Mucosa of descending colon (tissue), 3 donors: ENCODE measurements at regions not wholly inside any gene's neighbourhood (a gene's known extent, or its start where the extent isn't known, plus 50 kb on each side); places are given as distances from the start of the nearest gene placed in this dataset.
"Not testable (repeated sequence)": the region's sequence is repeated elsewhere in the genome, so short reads cannot be mapped to it uniquely, and the experiment has no call there.

Source experiments
- ATAC-seq: fragments of 200-7000 bp; cut with Tn5 transposase; one replicate; pipeline ENCODE4 v1.9.1; 2020; ENCODE audit warnings: mild to moderate bottlenecking, moderate library complexity
- DNase-seq, 3 donors: peaks; one replicate each; pipeline ENCODE4 v3.0.0-alpha.2; 2020
- H3K36me3 ChIP-seq: fragments of 200-600 bp; one replicate; pipeline ENCODE4 v1.8.0; 2021; ENCODE audit warnings: low read depth, mild to moderate bottlenecking
- H3K4me1 ChIP-seq: fragments of 200-600 bp; one replicate; pipeline ENCODE4 v1.8.0; 2021; ENCODE audit warnings: low read depth, mild to moderate bottlenecking
- H3K4me3 ChIP-seq: fragments of 200-600 bp; one replicate; pipeline ENCODE4 v1.8.0; 2021; ENCODE audit warnings: mild to moderate bottlenecking
- H3K9me3 ChIP-seq: fragments of 200-600 bp; one replicate; pipeline ENCODE4 v1.8.0; 2021; ENCODE audit warnings: mild to moderate bottlenecking
- intact Hi-C, 2 donors: fragments of 100-400 bp; cut with DNase I in 1 of 2; cut with micrococcal nuclease in 1 of 2; formaldehyde crosslinking; loops; one replicate each; pipeline versions ENCODE4 v1.11.0 to v1.11.1; 2022; cut with DNase I, micrococcal nuclease
- TF ChIP-seq, protein P1 (sequence below): fragments of 200-600 bp; IDR thresholded peaks from one replicate; pipeline ENCODE4 v1.8.0; 2022; ENCODE audit warnings: antibody characterized with exemption, mild to moderate bottlenecking
- donor health status: DM: no; HTN: no; CAD: no; lungs with moderate emphysema.
- donor health status: DM: no; HTN: no; CAD: no.
- donor health status: DM: no; HTN: yes; CAD: no.

DNA sequence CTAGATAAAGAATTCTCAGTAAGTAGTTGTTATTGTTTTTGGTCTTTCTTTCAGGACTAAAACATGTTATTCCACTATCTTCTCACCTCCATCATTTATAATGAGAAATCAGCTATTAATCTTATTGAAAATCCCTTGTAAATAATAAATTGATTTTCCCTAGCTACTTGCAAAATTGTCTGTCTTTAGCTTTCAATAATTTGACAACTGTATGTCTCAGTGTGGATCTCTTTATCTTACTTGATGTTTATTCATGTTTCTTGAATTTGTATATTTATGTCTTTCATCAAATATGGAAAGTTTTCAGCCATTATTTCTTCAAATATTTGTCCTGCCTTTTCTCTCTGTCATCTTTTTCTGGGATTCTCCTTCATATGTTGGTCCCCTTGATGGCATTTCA lies 117.1 kb upstream of the ANTXRL start:
- no peak for DNase-seq
- intact Hi-C loops, result no loop called here
- no peak for ATAC-seq
- Histone ChIP-seq H3K9me3 (peaks cover 6% of the 10 kb centered on the region), H3K36me3 (no peaks in the 10 kb centered on the region), H3K4me3 (no peak overlapping the region), H3K4me1 (peaks cover 12% of the 10 kb centered on the region)
- TF ChIP-seq, protein P1, sequence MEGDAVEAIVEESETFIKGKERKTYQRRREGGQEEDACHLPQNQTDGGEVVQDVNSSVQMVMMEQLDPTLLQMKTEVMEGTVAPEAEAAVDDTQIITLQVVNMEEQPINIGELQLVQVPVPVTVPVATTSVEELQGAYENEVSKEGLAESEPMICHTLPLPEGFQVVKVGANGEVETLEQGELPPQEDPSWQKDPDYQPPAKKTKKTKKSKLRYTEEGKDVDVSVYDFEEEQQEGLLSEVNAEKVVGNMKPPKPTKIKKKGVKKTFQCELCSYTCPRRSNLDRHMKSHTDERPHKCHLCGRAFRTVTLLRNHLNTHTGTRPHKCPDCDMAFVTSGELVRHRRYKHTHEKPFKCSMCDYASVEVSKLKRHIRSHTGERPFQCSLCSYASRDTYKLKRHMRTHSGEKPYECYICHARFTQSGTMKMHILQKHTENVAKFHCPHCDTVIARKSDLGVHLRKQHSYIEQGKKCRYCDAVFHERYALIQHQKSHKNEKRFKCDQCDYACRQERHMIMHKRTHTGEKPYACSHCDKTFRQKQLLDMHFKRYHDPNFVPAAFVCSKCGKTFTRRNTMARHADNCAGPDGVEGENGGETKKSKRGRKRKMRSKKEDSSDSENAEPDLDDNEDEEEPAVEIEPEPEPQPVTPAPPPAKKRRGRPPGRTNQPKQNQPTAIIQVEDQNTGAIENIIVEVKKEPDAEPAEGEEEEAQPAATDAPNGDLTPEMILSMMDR, result no peak

DNA sequence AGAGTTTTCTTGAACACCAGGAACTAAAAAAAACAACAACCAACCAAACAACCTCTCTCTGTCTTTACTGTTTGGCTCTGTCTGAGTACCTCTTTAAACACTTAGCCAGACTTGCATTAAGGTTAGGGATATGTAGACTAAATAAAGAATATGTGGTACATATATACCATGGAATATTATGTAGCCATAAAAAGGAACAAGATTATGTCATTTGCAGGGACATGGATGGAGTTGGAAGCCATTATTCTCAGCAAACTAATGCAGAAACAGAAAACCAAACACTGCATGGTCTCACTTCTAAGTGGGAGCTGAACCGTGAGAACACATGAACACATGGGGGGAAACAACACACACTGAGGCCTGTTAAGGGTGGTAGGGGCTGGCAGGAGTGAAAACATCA lies 116.0 kb upstream of the ANTXRL start:
- DNase-seq (no peak), ATAC-seq (no peak)
- H3K4me1 ChIP-seq, result peaks cover 12% of the 10 kb centered on the region
- no peak overlapping the region for H3K4me3 ChIP-seq
- no peaks in the 10 kb centered on the region for H3K36me3 ChIP-seq
- intact Hi-C loops, result no loop called here
- TF ChIP-seq, protein P1, result no peak
- H3K9me3 ChIP-seq, result peaks cover 6% of the 10 kb centered on the region

DNA sequence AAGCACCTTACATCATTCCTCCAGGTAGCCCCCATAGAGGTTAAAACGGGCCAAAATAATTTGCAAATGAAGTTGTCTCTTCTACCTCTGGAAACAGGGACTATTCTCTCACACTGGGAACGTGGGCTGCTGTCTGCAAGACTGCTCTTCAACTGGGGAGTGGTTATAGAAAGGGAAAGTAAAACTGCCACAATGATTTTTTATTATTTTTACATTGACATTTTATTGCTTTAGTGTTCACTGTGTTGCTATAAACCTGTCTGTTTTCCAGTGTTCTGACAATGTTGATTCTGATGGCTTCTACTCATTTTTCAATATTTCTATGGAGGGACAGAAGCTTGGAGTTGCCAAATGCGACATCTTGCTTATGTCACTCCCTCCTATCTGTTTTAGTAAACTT lies 115.1 kb upstream of the ANTXRL start:
- H3K9me3 ChIP-seq, result peaks cover 6% of the 10 kb centered on the region
- no peak overlapping the region for H3K4me3 ChIP-seq
- DNase-seq (no peak), ATAC-seq (peak; percentile 93)
- no peaks in the 10 kb centered on the region for H3K36me3 ChIP-seq
- intact Hi-C loops, result no loop called here
- TF ChIP-seq, protein P1, result no peak
- peaks cover 12% of the 10 kb centered on the region for H3K4me1 ChIP-seq

DNA sequence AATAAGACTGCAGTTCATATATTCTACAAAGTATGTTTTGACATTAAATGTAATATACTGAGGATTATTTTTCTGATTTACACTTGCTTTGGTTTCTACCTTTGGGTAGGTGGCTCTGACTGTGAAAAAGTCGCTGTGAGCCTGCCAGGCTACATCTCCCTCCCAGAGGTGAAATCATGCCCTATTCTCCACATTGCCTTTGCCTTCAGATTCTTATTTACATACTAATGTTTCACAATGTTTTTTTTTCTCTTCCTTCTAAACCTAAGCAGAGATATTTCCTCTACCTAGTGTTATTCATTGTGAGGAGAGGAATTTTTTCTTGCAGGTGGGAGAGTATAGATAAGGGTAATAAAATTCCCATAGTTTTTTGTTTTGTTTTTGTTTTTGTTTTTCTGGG lies 111.5 kb upstream of the ANTXRL start:
- TF ChIP-seq, protein P1, result no peak
- Histone ChIP-seq H3K4me3 (no peak overlapping the region), H3K9me3 (no peaks in the 10 kb centered on the region), H3K4me1 (peaks cover 12% of the 10 kb centered on the region), H3K36me3 (no peaks in the 10 kb centered on the region)
- ATAC-seq (no peak), DNase-seq (no peak)
- intact Hi-C loops, result no loop called here

DNA sequence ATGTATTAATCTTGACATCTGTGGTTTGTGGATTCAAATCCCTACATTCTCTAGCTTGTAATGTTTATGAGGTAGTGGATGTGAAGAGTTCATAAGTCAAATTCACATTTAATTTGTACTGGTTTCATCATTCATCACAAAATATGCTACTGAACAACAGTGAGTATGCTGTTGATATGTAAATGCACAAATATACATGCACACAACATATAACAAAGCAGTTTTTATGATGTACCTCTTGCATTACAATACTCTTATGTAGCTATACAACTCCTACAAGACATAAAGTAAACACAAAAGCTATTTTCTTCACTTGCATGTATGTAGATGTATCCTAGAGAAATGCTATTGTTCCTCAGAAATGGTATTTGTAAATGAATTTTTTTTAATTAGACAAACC lies 111.0 kb upstream of the ANTXRL start:
- Histone ChIP-seq H3K4me3 (no peak overlapping the region), H3K9me3 (no peaks in the 10 kb centered on the region), H3K4me1 (peaks cover 12% of the 10 kb centered on the region), H3K36me3 (no peaks in the 10 kb centered on the region)
- TF ChIP-seq, protein P1, result no peak
- intact Hi-C loops, result no loop called here
- ATAC-seq (no peak), DNase-seq (no peak)

DNA sequence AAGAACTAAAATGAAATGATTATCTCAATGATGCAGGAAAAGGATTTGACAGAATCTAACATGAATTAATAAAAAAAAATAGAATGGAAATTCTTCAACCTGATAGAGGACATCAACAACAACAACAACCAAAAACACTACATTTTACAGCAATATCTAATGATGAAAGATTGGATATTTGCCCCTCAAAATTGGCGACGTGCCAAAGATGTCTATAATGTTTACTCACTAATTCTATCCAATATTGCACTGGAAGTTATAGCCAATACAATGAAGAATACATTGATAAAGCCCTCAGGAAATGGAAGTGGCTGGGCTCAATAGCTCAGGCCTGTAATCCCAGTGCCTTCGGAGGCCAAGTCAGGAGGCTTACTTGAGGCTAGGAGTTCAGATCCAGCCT lies 99.4 kb upstream of the ANTXRL start:
- H3K4me1 ChIP-seq, H3K4me3 ChIP-seq, H3K9me3 ChIP-seq, DNase-seq, H3K36me3 ChIP-seq, intact Hi-C loops, ATAC-seq: not testable (repeated sequence)
